ENCODE measurements at regions not wholly inside any gene's neighbourhood (a gene's known extent, or its start where the extent isn't known, plus 50 kb on each side); places are given as distances from the start of the nearest gene placed in this dataset.

DNA sequence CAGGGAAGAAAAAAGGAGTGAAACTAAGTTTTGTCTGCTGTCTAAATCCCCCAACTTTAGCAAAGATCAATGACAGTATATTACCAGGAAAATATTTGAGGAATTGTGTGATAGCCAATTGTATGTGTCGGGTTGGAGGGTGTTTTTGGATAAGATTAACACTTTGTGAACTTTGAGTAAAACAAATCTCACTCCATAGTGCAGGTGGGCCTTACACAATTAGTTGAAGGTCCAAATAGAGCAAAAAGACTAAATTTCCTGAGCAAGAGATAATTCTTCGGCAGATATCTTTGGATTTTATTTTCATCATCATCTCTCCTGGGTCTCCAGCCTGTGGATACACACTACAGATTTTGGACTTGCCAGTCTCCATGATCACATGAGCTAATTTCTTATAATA lies 152.8 kb upstream of the CWC22 start:
- H3K56ac ChIP-seq (ENCODE audit: extremely low read depth, insufficient read depth, low read length), result no peak overlapping the region
- no peak overlapping the region for H3K4ac ChIP-seq (ENCODE audit: low read depth, low read length)
- BruUV-seq (replicated peaks), result no TSS peak
- H3K9ac ChIP-seq (ENCODE audit: low read depth, low read length), result no peak overlapping the region
- TF ChIP-seq RFX5 (IDR thresholded peaks at IDR 0.05; ENCODE audit: low read depth, low read length), result no peak
- TF ChIP-seq BHLHE40 (IDR thresholded peaks at IDR 0.05; ENCODE audit: low read depth, low read length), result no peak
- TF ChIP-seq CHD1 (IDR thresholded peaks at IDR 0.05; ENCODE audit: low read depth, low read length), result no peak
- no peak for TF ChIP-seq MAFK (IDR thresholded peaks at IDR 0.05; ENCODE audit: low read depth, low read length)
- no peak for TF ChIP-seq RAD21 (IDR thresholded peaks at IDR 0.05; ENCODE audit: low read length)
- TF ChIP-seq CEBPB (IDR thresholded peaks at IDR 0.05; ENCODE audit: low read depth, low read length), result no peak
- TF ChIP-seq POLR2A (IDR thresholded peaks at IDR 0.05; ENCODE audit: low read depth, low read length), result no peak
- no peak for TF ChIP-seq NFE2L2 (IDR thresholded peaks at IDR 0.05; ENCODE audit: low read depth, low read length)
- TF ChIP-seq FOS (IDR thresholded peaks at IDR 0.05; ENCODE audit: low read depth, low read length), result no peak
- TF ChIP-seq, protein P1, sequence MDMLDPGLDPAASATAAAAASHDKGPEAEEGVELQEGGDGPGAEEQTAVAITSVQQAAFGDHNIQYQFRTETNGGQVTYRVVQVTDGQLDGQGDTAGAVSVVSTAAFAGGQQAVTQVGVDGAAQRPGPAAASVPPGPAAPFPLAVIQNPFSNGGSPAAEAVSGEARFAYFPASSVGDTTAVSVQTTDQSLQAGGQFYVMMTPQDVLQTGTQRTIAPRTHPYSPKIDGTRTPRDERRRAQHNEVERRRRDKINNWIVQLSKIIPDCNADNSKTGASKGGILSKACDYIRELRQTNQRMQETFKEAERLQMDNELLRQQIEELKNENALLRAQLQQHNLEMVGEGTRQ (IDR thresholded peaks at IDR 0.05; ENCODE audit: low read depth, low read length), result no peak
- no peak for TF ChIP-seq SMC3 (IDR thresholded peaks at IDR 0.05; ENCODE audit: low read depth, low read length)
- no peak for TF ChIP-seq RCOR1 (IDR thresholded peaks at IDR 0.05; ENCODE audit: insufficient replicate concordance, low read length)
- no peak for TF ChIP-seq MXI1 (IDR thresholded peaks at IDR 0.05; ENCODE audit: borderline replicate concordance, low read depth, low read length)
- TF ChIP-seq, protein P2, sequence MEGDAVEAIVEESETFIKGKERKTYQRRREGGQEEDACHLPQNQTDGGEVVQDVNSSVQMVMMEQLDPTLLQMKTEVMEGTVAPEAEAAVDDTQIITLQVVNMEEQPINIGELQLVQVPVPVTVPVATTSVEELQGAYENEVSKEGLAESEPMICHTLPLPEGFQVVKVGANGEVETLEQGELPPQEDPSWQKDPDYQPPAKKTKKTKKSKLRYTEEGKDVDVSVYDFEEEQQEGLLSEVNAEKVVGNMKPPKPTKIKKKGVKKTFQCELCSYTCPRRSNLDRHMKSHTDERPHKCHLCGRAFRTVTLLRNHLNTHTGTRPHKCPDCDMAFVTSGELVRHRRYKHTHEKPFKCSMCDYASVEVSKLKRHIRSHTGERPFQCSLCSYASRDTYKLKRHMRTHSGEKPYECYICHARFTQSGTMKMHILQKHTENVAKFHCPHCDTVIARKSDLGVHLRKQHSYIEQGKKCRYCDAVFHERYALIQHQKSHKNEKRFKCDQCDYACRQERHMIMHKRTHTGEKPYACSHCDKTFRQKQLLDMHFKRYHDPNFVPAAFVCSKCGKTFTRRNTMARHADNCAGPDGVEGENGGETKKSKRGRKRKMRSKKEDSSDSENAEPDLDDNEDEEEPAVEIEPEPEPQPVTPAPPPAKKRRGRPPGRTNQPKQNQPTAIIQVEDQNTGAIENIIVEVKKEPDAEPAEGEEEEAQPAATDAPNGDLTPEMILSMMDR (conservative IDR thresholded peaks at IDR 0.05; ENCODE audit: low read depth, low read length), result no peak
- TF ChIP-seq, protein P3, sequence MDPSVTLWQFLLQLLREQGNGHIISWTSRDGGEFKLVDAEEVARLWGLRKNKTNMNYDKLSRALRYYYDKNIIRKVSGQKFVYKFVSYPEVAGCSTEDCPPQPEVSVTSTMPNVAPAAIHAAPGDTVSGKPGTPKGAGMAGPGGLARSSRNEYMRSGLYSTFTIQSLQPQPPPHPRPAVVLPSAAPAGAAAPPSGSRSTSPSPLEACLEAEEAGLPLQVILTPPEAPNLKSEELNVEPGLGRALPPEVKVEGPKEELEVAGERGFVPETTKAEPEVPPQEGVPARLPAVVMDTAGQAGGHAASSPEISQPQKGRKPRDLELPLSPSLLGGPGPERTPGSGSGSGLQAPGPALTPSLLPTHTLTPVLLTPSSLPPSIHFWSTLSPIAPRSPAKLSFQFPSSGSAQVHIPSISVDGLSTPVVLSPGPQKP (IDR thresholded peaks at IDR 0.05; ENCODE audit: borderline replicate concordance, low read depth, low read length), result no peak
- no peak for TF ChIP-seq MAZ (IDR thresholded peaks at IDR 0.05; ENCODE audit: borderline replicate concordance, low read depth, low read length)
- no peaks in the 10 kb centered on the region for H3K36me3 ChIP-seq (ENCODE audit: control insufficient read depth, insufficient read depth, low read length)
- ChIA-PET POLR2A (ENCODE audit: unreplicated experiment) (no interaction called here), CTCF (no interaction called here)
- no peak overlapping the region for H2AK5ac ChIP-seq (ENCODE audit: low read depth, low read length)
- DNase-seq (no peak), ATAC-seq (ENCODE audit: low read depth) (no peak)
- no peak overlapping the region for H2AFZ ChIP-seq (replicated peaks; ENCODE audit: low read length, poor library complexity)
- no peaks in the 10 kb centered on the region for H3K4me1 ChIP-seq (ENCODE audit: control insufficient read depth, insufficient read depth, low read length)
- H3K9me3 ChIP-seq (ENCODE audit: control insufficient read depth, insufficient read depth, low read length), result no peaks in the 10 kb centered on the region
- H4K20me1 ChIP-seq (ENCODE audit: insufficient read depth, low read length), result no peaks in the 10 kb centered on the region
- H2BK20ac ChIP-seq (ENCODE audit: low read depth, low read length), result no peak overlapping the region
- no peaks in the 10 kb centered on the region for H3K79me1 ChIP-seq (ENCODE audit: low read depth in 1 of 2, low read length in 2 of 2)
- no peak overlapping the region for H3K27ac ChIP-seq (ENCODE audit: insufficient read depth, low read length)
- H4K91ac ChIP-seq (ENCODE audit: insufficient read depth, low read depth, low read length), result no peak overlapping the region
- H3K18ac ChIP-seq (ENCODE audit: low read depth, low read length), result no peak overlapping the region
- in situ Hi-C loops (cut with MboI; ENCODE audit: low sequenced_read_pairs) (no loop called here), dilution Hi-C loops (cut with HindIII; ENCODE audit: low sequenced_read_pairs, unreplicated experiment) (no loop called here), intact Hi-C loops (cut with micrococcal nuclease) (no loop called here)
- no peak overlapping the region for H2BK120ac ChIP-seq (ENCODE audit: low read depth, low read length)
- no peak overlapping the region for H3K4me2 ChIP-seq (ENCODE audit: low read depth, low read length)
- H4K8ac ChIP-seq (ENCODE audit: low read depth in 2 of 2, low read length in 2 of 2), result no peak overlapping the region
- WGBS, 2 experiments (ENCODE audit: extremely low coverage in 2 of 2, insufficient read length in 1 of 2), result no CpG with 5 or more reads among the region's 2 CpGs
- H3K27me3 ChIP-seq (ENCODE audit: control insufficient read depth, insufficient read depth, low read length), result no peaks in the 10 kb centered on the region
- H2BK5ac ChIP-seq (ENCODE audit: low read depth, low read length, poor library complexity, severe bottlenecking), result no peak overlapping the region
- H3K9me1 ChIP-seq (ENCODE audit: insufficient read depth, low read length), result no peaks in the 10 kb centered on the region
- no peak overlapping the region for H2BK15ac ChIP-seq (ENCODE audit: low read depth, low read length)
- no peak overlapping the region for H3K4me3 ChIP-seq (ENCODE audit: insufficient read depth, low read depth, low read length)
- no peak overlapping the region for H3K14ac ChIP-seq (replicated peaks; ENCODE audit: low read depth, low read length)
- H2AK9ac ChIP-seq (replicated peaks; ENCODE audit: low read depth, low read length, poor library complexity), result no peak overlapping the region
- no peak overlapping the region for H3K23ac ChIP-seq (ENCODE audit: low read depth, low read length)
- no peak overlapping the region for H4K5ac ChIP-seq (ENCODE audit: low read depth, low read length)
